ENCODE measurements at regions not wholly inside any gene's neighbourhood (a gene's known extent, or its start where the extent isn't known, plus 50 kb on each side); places are given as distances from the start of the nearest gene placed in this dataset.

- TF ChIP-seq CTCF (IDR thresholded peaks at IDR 0.05; ENCODE audit: poor library complexity): no peak
- no peak for TF ChIP-seq EZH2 (IDR thresholded peaks at IDR 0.05; ENCODE audit: borderline replicate concordance)
Measured at GRCh38 chr2:171210864-171211431, 50.3 kb upstream of the TLK1 start.
